Naive thymus-derived CD4-positive, alpha-beta T cell (primary cell): ENCODE measurements at regions not wholly inside any gene's neighbourhood (a gene's known extent, or its start where the extent isn't known, plus 50 kb on each side); places are given as distances from the start of the nearest gene placed in this dataset.
A peak's percentile ranks its signal among the peaks of the same experiment; 100 is the strongest.

ENCODE experiments used
- ATAC-seq: fragments of 150-1000 bp; cut with Tn5 transposase; 2 replicates; pipeline ENCODE4 v1.10.0; 2021; ENCODE audit warnings: mild to moderate bottlenecking, moderate library complexity
- CTCF ChIA-PET: fragments of 350-600 bp; sonication (Branson Sonifier 250); formaldehyde crosslinking; loops from one replicate; lab custom pipeline; 2021; ENCODE audit warnings: antibody characterized with exemption; lab: Charles Lee
- POLR2A ChIA-PET: fragments of 350-600 bp; sonication (Branson Sonifier 250); formaldehyde crosslinking; loops from one replicate; lab custom pipeline; 2021; ENCODE audit warnings: antibody characterized with exemption, inconsistent platforms; lab: Charles Lee
- DNase-seq, 9 donors: peaks; one replicate each; pipeline versions ENCODE4 v3.0.0 to v3.0.0-alpha.2; 2020 to 2022; ENCODE audit warnings: mixed read lengths in 1 of 9
- H3K27ac ChIP-seq: one replicate; pipeline ENCODE4 v1.7.0; 2013; ENCODE audit warnings: mild to moderate bottlenecking, low read depth, low read length, moderate library complexity
- H3K27me3 ChIP-seq, 2 donors: one replicate each; pipeline ENCODE4 v1.7.0; 2013; ENCODE audit warnings: low read length in 2 of 2, mild to moderate bottlenecking in 2 of 2, moderate library complexity in 2 of 2; ENCODE audit not compliant: control insufficient read depth in 2 of 2, insufficient read depth in 2 of 2
- H3K36me3 ChIP-seq, 3 experiments: 1 replicate in 2 of 3; 2 replicates in 1 of 3; pipeline ENCODE4 v1.7.0; 2013; ENCODE audit warnings: low read length in 3 of 3, mild to moderate bottlenecking in 3 of 3, moderate library complexity in 1 of 3; ENCODE audit not compliant: insufficient read depth in 3 of 3, control insufficient read depth in 2 of 3
- H3K4me1 ChIP-seq, 2 donors: one replicate each; pipeline ENCODE4 v1.7.0; 2013; ENCODE audit warnings: low read length in 2 of 2, mild to moderate bottlenecking in 2 of 2, moderate library complexity in 1 of 2; ENCODE audit not compliant: control insufficient read depth in 2 of 2, insufficient read depth in 2 of 2
- H3K4me3 ChIP-seq: 2 replicates; pipeline ENCODE4 v1.7.0; 2013; ENCODE audit warnings: mild to moderate bottlenecking, low read length
- H3K9me3 ChIP-seq, 3 experiments: 1 replicate in 2 of 3; 2 replicates in 1 of 3; pipeline ENCODE4 v1.7.0; 2013; ENCODE audit warnings: low read length in 3 of 3; ENCODE audit not compliant: control insufficient read depth in 2 of 3
- H3K27ac Mint-ChIP-seq, 9 donors: one replicate each; pipeline ENCODE4 v1.8.0; 2020 to 2022; ENCODE audit warnings: mixed read lengths in 9 of 9, mild to moderate bottlenecking in 8 of 9, moderate library complexity in 5 of 9, inconsistent platforms in 2 of 9
- H3K27me3 Mint-ChIP-seq, 5 donors: one replicate each; pipeline ENCODE4 v1.8.0; 2021 to 2022; ENCODE audit warnings: mixed read lengths in 5 of 5, mild to moderate bottlenecking in 1 of 5
- H3K36me3 Mint-ChIP-seq, 5 donors: one replicate each; pipeline ENCODE4 v1.8.0; 2020 to 2022; ENCODE audit warnings: mixed read lengths in 5 of 5, mild to moderate bottlenecking in 3 of 5, inconsistent platforms in 1 of 5
- H3K4me1 Mint-ChIP-seq, 7 donors: one replicate each; pipeline ENCODE4 v1.8.0; 2020 to 2022; ENCODE audit warnings: mixed read lengths in 7 of 7, mild to moderate bottlenecking in 3 of 7, inconsistent platforms in 1 of 7
- H3K4me3 Mint-ChIP-seq, 10 donors: one replicate each; pipeline ENCODE4 v1.8.0; 2020 to 2022; ENCODE audit warnings: mild to moderate bottlenecking in 10 of 10, mixed read lengths in 10 of 10, moderate library complexity in 6 of 10, inconsistent platforms in 2 of 10
- H3K9me3 Mint-ChIP-seq, 11 donors: one replicate each; pipeline ENCODE4 v1.8.0; 2020 to 2022; ENCODE audit warnings: mixed read lengths in 11 of 11, mild to moderate bottlenecking in 4 of 11, inconsistent platforms in 1 of 11, moderate library complexity in 1 of 11
- intact Hi-C, 2 donors: fragments of 100-400 bp; cut with micrococcal nuclease; formaldehyde crosslinking; loops; one replicate each; pipeline ENCODE4 v1.15.1; 2023

- H3K4me1 Mint-ChIP-seq: no peaks in the 10 kb centered on the region
- no peaks in the 10 kb centered on the region for H3K27me3 ChIP-seq
- no peaks in the 10 kb centered on the region for H3K4me1 ChIP-seq
- ChIA-PET POLR2A (no interaction called here), CTCF (interaction anchor here (0.7 to 1.7 kb wide), 3 partner anchors 12 to 782 kb away, joined by 3 to 7 read pairs (median 3); no protein-coding TSS in a partner anchor)
- H3K9me3 ChIP-seq: no peaks in the 10 kb centered on the region
- intact Hi-C loops: no loop called here
- H3K27ac Mint-ChIP-seq: no peak overlapping the region
- DNase-seq: no peak
- no peak overlapping the region for H3K4me3 ChIP-seq
- H3K36me3 ChIP-seq: no peaks in the 10 kb centered on the region
- peaks cover 6 to 27% (median 10%) of the 10 kb centered on the region in 5 donors for H3K27me3 Mint-ChIP-seq
- H3K36me3 Mint-ChIP-seq: no peaks in the 10 kb centered on the region
- ATAC-seq: peak; percentile 88
- H3K9me3 Mint-ChIP-seq: no peaks in the 10 kb centered on the region
- no peak overlapping the region for H3K4me3 Mint-ChIP-seq
- H3K27ac ChIP-seq: no peak overlapping the region
These were observed 149.9 kb downstream of the CHIC2 start for GRCh38 chr4:53914313-53915016.

GRCh38 chr4:53913771-53914170, 150.6 kb downstream of the CHIC2 start:
- H3K9me3 ChIP-seq: no peaks in the 10 kb centered on the region
- peaks cover 0 to 3% (median 2%) of the 10 kb centered on the region in 7 donors for H3K4me1 Mint-ChIP-seq
- H3K27me3 ChIP-seq: no peaks in the 10 kb centered on the region
- H3K27ac ChIP-seq: no peak overlapping the region
- no peaks in the 10 kb centered on the region for H3K36me3 ChIP-seq
- no peak for DNase-seq
- H3K4me3 Mint-ChIP-seq: no peak overlapping the region
- no peaks in the 10 kb centered on the region for H3K36me3 Mint-ChIP-seq
- POLR2A ChIA-PET: no interaction called here
- no peaks in the 10 kb centered on the region for H3K4me1 ChIP-seq
- H3K4me3 ChIP-seq: no peak overlapping the region
- CTCF ChIA-PET: interaction anchor here (0.7 to 1.7 kb wide), 3 partner anchors 12 to 781 kb away, joined by 3 to 7 read pairs (median 3); no protein-coding TSS in a partner anchor
- intact Hi-C loops: no loop called here
- no peaks in the 10 kb centered on the region for H3K9me3 Mint-ChIP-seq
- no peak for ATAC-seq
- H3K27me3 Mint-ChIP-seq: peaks cover 7 to 29% (median 10%) of the 10 kb centered on the region in 5 donors
- no peak overlapping the region for H3K27ac Mint-ChIP-seq

DNA sequence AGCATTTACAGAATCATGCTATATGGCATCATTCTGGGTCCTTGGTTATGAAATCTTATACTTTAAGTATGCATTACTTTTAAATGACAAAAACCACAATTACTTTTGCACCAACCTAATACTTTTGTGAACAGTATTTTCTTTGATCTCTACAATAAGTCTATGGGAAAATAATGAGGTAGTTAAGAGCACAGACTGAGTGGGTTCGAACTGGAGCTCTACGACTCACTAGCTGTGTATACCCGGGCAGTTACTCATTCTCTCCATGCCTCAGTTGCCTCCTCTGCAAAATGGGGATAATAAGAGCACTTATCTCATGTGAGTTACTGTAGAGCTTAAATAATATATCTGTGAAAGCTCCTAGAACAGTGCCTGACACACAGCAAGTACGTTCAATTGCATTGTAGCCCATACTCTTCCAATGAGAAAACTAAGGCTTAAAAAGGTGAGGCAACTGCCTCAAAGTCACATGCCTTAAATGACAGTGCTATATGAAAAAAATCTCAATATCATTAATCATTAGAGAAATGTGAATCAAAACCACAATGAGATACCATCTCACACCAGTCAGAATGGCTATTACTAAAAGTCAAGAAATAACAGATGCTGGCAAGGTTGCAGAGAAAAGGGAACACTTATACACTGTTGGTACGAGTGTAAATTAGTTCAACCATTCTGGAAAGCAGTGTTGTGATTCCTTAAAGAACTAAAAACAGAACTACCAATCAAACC, 151.5 kb downstream of the CHIC2 start:
- DNase-seq (no peak), ATAC-seq (no peak)
- Mint-ChIP-seq H3K4me3 (no peak overlapping the region), H3K9me3 (no peaks in the 10 kb centered on the region), H3K4me1 (peaks cover 0 to 8% (median 6%) of the 10 kb centered on the region in 7 donors), H3K36me3 (no peaks in the 10 kb centered on the region), H3K27me3 (peaks cover 14 to 38% (median 19%) of the 10 kb centered on the region in 5 donors), H3K27ac (no peak overlapping the region)
- ChIA-PET CTCF (no interaction called here), POLR2A (no interaction called here)
- Histone ChIP-seq H3K4me3 (no peak overlapping the region), H3K27me3 (no peaks in the 10 kb centered on the region), H3K4me1 (no peaks in the 10 kb centered on the region), H3K9me3 (no peaks in the 10 kb centered on the region), H3K36me3 (no peaks in the 10 kb centered on the region), H3K27ac (no peak overlapping the region)
- intact Hi-C loops: no loop called here

DNA sequence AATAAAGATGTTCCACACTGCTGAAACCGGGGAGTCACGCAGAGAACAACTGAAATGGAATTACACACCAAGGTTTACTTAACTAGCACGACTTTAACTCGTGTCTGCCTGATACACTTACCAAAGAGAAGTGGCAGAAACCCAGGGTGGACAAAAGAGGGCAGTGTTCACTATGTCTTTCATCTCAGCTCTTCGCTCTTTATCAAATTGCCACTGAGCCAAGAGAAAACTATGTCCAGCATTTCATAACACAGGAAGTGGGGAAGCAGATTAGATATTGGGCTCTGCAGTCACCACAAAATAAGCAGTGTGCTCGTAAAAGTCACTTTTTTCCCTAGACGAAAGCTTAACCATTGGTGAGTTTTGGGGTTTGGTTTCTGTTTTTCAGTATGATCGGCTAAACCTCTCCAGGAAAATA, 155.7 kb downstream of the CHIC2 start:
- intact Hi-C loops: loop anchor here (1.0 to 5.0 kb wide), 4 partner anchors 184 to 712 kb away; no protein-coding TSS in a partner anchor
- Histone ChIP-seq H3K36me3 (no peaks in the 10 kb centered on the region), H3K9me3 (no peaks in the 10 kb centered on the region), H3K27ac (no peak overlapping the region), H3K4me3 (no peak overlapping the region), H3K27me3 (no peaks in the 10 kb centered on the region), H3K4me1 (no peaks in the 10 kb centered on the region)
- no peak overlapping the region for H3K27ac Mint-ChIP-seq
- peak; percentile 82 for ATAC-seq
- peaks cover 32 to 60% (median 48%) of the 10 kb centered on the region in 5 donors for H3K27me3 Mint-ChIP-seq
- H3K4me3 Mint-ChIP-seq: peak overlapping the region in 4 of 10 donors; percentile 9 to 45 (median 30)
- ChIA-PET POLR2A (interaction anchor here (0.7 kb wide), 1 partner anchor 325 kb away, joined by 3 read pairs; no protein-coding TSS in a partner anchor), CTCF (interaction anchor here (0.6 to 2.3 kb wide), 2 partner anchors 307 to 326 kb away, joined by 3 to 9 read pairs; no protein-coding TSS in a partner anchor)
- H3K36me3 Mint-ChIP-seq: no peaks in the 10 kb centered on the region
- H3K9me3 Mint-ChIP-seq: no peaks in the 10 kb centered on the region
- peaks cover 0 to 20% (median 12%) of the 10 kb centered on the region in 7 donors for H3K4me1 Mint-ChIP-seq
- DNase-seq: peak in 4 of 9 donors; percentile 6 to 28 (median 18)

GRCh38 chr4:53907772-53908171, 156.6 kb downstream of the CHIC2 start:
- no peak overlapping the region for H3K27ac Mint-ChIP-seq
- no peaks in the 10 kb centered on the region for H3K36me3 Mint-ChIP-seq
- H3K9me3 ChIP-seq: no peaks in the 10 kb centered on the region
- no peaks in the 10 kb centered on the region for H3K36me3 ChIP-seq
- H3K4me1 ChIP-seq: no peaks in the 10 kb centered on the region
- ChIA-PET CTCF (interaction anchor here (2.3 kb wide), 1 partner anchor 327 kb away, joined by 9 read pairs; no protein-coding TSS in a partner anchor), POLR2A (no interaction called here)
- H3K27me3 Mint-ChIP-seq: peaks cover 38 to 63% (median 52%) of the 10 kb centered on the region in 5 donors
- no peaks in the 10 kb centered on the region for H3K27me3 ChIP-seq
- H3K4me3 ChIP-seq: no peak overlapping the region
- ATAC-seq: no peak
- H3K9me3 Mint-ChIP-seq: no peaks in the 10 kb centered on the region
- intact Hi-C loops: loop anchor here (1.0 to 5.0 kb wide), 4 partner anchors 185 to 711 kb away; no protein-coding TSS in a partner anchor
- H3K4me3 Mint-ChIP-seq: no peak overlapping the region
- peaks cover 0 to 20% (median 12%) of the 10 kb centered on the region in 7 donors for H3K4me1 Mint-ChIP-seq
- no peak overlapping the region for H3K27ac ChIP-seq
- DNase-seq: no peak

GRCh38 chr4:53906606-53907190, 157.7 kb downstream of the CHIC2 start:
- POLR2A ChIA-PET: no interaction called here
- Mint-ChIP-seq H3K9me3 (no peaks in the 10 kb centered on the region), H3K27ac (no peak overlapping the region), H3K4me1 (peaks cover 0 to 20% (median 12%) of the 10 kb centered on the region in 7 donors), H3K4me3 (peak overlapping the region in 4 of 10 donors; percentile 56 to 74 (median 64)), H3K36me3 (no peaks in the 10 kb centered on the region), H3K27me3 (peaks cover 45 to 71% (median 61%) of the 10 kb centered on the region in 5 donors)
- no peaks in the 10 kb centered on the region for H3K36me3 ChIP-seq
- no peak overlapping the region for H3K27ac ChIP-seq
- intact Hi-C loops: loop anchor here (1.0 to 5.0 kb wide), 2 partner anchors 186 to 321 kb away; no protein-coding TSS in a partner anchor
- H3K4me1 ChIP-seq: no peaks in the 10 kb centered on the region
- H3K9me3 ChIP-seq: no peaks in the 10 kb centered on the region
- H3K27me3 ChIP-seq: no peaks in the 10 kb centered on the region
- H3K4me3 ChIP-seq: no peak overlapping the region
- DNase-seq (no peak), ATAC-seq (no peak)
- CTCF ChIA-PET: no interaction called here
